B cell (primary cell): ENCODE measurements at regions not wholly inside any gene's neighbourhood (a gene's known extent, or its start where the extent isn't known, plus 50 kb on each side); places are given as distances from the start of the nearest gene placed in this dataset.

Experiments
- ATAC-seq: fragments of 200-7000 bp; cut with Tn5 transposase; one replicate; pipeline ENCODE4 v1.10.0; 2021; ENCODE audit warnings: low read depth, mild to moderate bottlenecking, moderate number of reproducible peaks, moderate library complexity
- CTCF ChIA-PET: fragments of 350-600 bp; sonication (Branson Sonifier 250); formaldehyde crosslinking; loops from one replicate; lab custom pipeline; 2021; ENCODE audit warnings: antibody characterized with exemption, inconsistent platforms; lab: Charles Lee
- POLR2A ChIA-PET: fragments of 350-600 bp; sonication (Branson Sonifier 250); formaldehyde crosslinking; loops from one replicate; lab custom pipeline; 2021; ENCODE audit warnings: antibody characterized with exemption; lab: Charles Lee
- DNase-seq: peaks from one replicate; pipeline ENCODE4 v3.0.0; 2013
- H2AFZ ChIP-seq: 2 replicates; pipeline ENCODE4 v1.6.1; 2012; ENCODE audit warnings: mild to moderate bottlenecking, low read depth, low read length; ENCODE audit not compliant: insufficient read depth, poor library complexity, severe bottlenecking
- H3K27ac ChIP-seq, 2 donors: 1 replicate in 1 of 2; 2 replicates in 1 of 2; pipeline ENCODE4 v1.5.1; 2012 to 2013; ENCODE audit warnings: low read length in 2 of 2, mild to moderate bottlenecking in 2 of 2, moderate library complexity in 1 of 2
- H3K27me3 ChIP-seq, 4 experiments: fragments of 200-600 bp in 1 of 4; sonication (generic) in 1 of 4; replicated peaks in 1 of 4; 1 replicate in 2 of 4; 2 replicates in 2 of 4; pipeline versions ENCODE4 v1.6.1 to v1.7.0; 2013 to 2016; ENCODE audit warnings: low read length in 3 of 4, mild to moderate bottlenecking in 2 of 4, mixed read lengths in 1 of 4, moderate library complexity in 1 of 4; ENCODE audit not compliant: insufficient read depth in 4 of 4, control insufficient read depth in 3 of 4; ENCODE audit errors: control extremely low read depth in 1 of 4
- H3K36me3 ChIP-seq, 2 experiments: replicated peaks in 1 of 2; 1 replicate in 1 of 2; 2 replicates in 1 of 2; pipeline versions ENCODE4 v1.6.1 to v1.7.1; 2013; ENCODE audit warnings: low read length in 1 of 2; ENCODE audit not compliant: insufficient read depth in 2 of 2, control insufficient read depth in 1 of 2; ENCODE audit errors: control extremely low read depth in 1 of 2, extremely low read depth in 1 of 2
- H3K4me1 ChIP-seq, 2 donors: fragments of 200-600 bp in 1 of 2; sonication (generic) in 1 of 2; 1 replicate in 1 of 2; 2 replicates in 1 of 2; pipeline versions ENCODE4 v1.5.1 to v1.6.1; 2013 to 2017; ENCODE audit warnings: low read length in 2 of 2; ENCODE audit not compliant: control insufficient read depth in 2 of 2, insufficient read depth in 2 of 2
- H3K4me2 ChIP-seq: replicated peaks from 2 replicates; pipeline ENCODE3; 2012; ENCODE audit warnings: mild to moderate bottlenecking, low read depth, low read length; ENCODE audit not compliant: poor library complexity, severe bottlenecking
- H3K4me3 ChIP-seq, 5 experiments: fragments of 200-600 bp in 1 of 5; sonication (generic) in 1 of 5; 1 replicate in 3 of 5; 2 replicates in 2 of 5; pipeline versions ENCODE4 v1.5.1 to v1.7.0; 2011 to 2016; ENCODE audit warnings: low read length in 4 of 5, mild to moderate bottlenecking in 4 of 5, low read depth in 2 of 5, control low read depth in 1 of 5, moderate library complexity in 1 of 5; ENCODE audit not compliant: insufficient read depth in 1 of 5; ENCODE audit errors: control extremely low read depth in 1 of 5, extremely low read depth in 1 of 5
- H3K79me2 ChIP-seq: fragments of 200-600 bp; sonication (generic); one replicate; pipeline ENCODE4 v1.6.0; 2016; ENCODE audit warnings: low read length; ENCODE audit not compliant: control insufficient read depth, insufficient read depth
- H3K9ac ChIP-seq: fragments of 200-600 bp; sonication (generic); 2 replicates; pipeline ENCODE4 v1.6.1; 2017; ENCODE audit warnings: mild to moderate bottlenecking, low read length, moderate library complexity
- H3K9me3 ChIP-seq, 3 donors: one replicate each; pipeline versions ENCODE4 v1.6.1 to v1.7.1; 2013; ENCODE audit warnings: low read length in 2 of 3; ENCODE audit not compliant: control insufficient read depth in 2 of 3, insufficient read depth in 1 of 3; ENCODE audit errors: control extremely low read depth in 1 of 3
- H4K20me1 ChIP-seq: 2 replicates; pipeline ENCODE4 v1.6.0; 2012; ENCODE audit warnings: mild to moderate bottlenecking, low read length; ENCODE audit not compliant: insufficient read depth, control insufficient read depth, poor library complexity, severe bottlenecking
- H3K27ac Mint-ChIP-seq: one replicate; pipeline ENCODE4 v1.8.0; 2021; ENCODE audit warnings: mixed read lengths
- H3K27me3 Mint-ChIP-seq: one replicate; pipeline ENCODE4 v1.8.0; 2021; ENCODE audit warnings: mixed read lengths
- H3K4me1 Mint-ChIP-seq: one replicate; pipeline ENCODE4 v1.8.0; 2021; ENCODE audit warnings: mixed read lengths
- H3K4me3 Mint-ChIP-seq: one replicate; pipeline ENCODE4 v1.8.0; 2021; ENCODE audit warnings: mixed read lengths
- H3K9me3 Mint-ChIP-seq: one replicate; pipeline ENCODE4 v1.8.0; 2022; ENCODE audit warnings: mixed read lengths; ENCODE audit not compliant: insufficient read depth
- CTCF ChIP-seq: fragments of 200-600 bp; IDR thresholded peaks from one replicate; pipeline ENCODE4 v1.8.0; 2022; ENCODE audit warnings: antibody characterized with exemption, mild to moderate bottlenecking
- EZH2 ChIP-seq: IDR thresholded peaks from 2 replicates; pipeline ENCODE4 v1.6.1; 2012; ENCODE audit warnings: borderline replicate concordance, low read depth, mild to moderate bottlenecking, moderate library complexity, low read length; ENCODE audit not compliant: insufficient read depth, poor library complexity, severe bottlenecking
- WGBS: methylation state at CpG from one replicate; pipeline ENCODE4 v1.1.5; 2013; ENCODE audit warnings: missing lambda C conversion rate; ENCODE audit not compliant: insufficient coverage; 5-methylcytosine and 5-hydroxymethylcytosine counted together
- intact Hi-C: fragments of 100-400 bp; cut with micrococcal nuclease; formaldehyde crosslinking; loops from one replicate; pipeline ENCODE4 v1.10.0; 2022

GRCh38 chr4:31114816-31115215 is 394.6 kb downstream of the PCDH7 start:
- Mint-ChIP-seq H3K27me3 (no peaks in the 10 kb centered on the region), H3K9me3 (no peaks in the 10 kb centered on the region), H3K27ac (no peak overlapping the region), H3K4me3 (no peak overlapping the region), H3K4me1 (no peaks in the 10 kb centered on the region)
- no peak overlapping the region for H3K9ac ChIP-seq
- no peak overlapping the region for H2AFZ ChIP-seq
- no CpG with 5 or more reads among the region's 6 CpGs for WGBS
- H3K4me2 ChIP-seq, result no peak overlapping the region
- TF ChIP-seq EZH2 (no peak), CTCF (no peak)
- H3K4me3 ChIP-seq, result no peak overlapping the region
- no peaks in the 10 kb centered on the region for H3K4me1 ChIP-seq
- ATAC-seq (no peak), DNase-seq (no peak)
- ChIA-PET POLR2A (no interaction called here), CTCF (no interaction called here)
- no peaks in the 10 kb centered on the region for H3K79me2 ChIP-seq
- no peaks in the 10 kb centered on the region for H3K27me3 ChIP-seq
- H3K36me3 ChIP-seq, result no peaks in the 10 kb centered on the region
- intact Hi-C loops, result no loop called here
- no peaks in the 10 kb centered on the region for H4K20me1 ChIP-seq
- peaks cover 0 to 5% (median 0%) of the 10 kb centered on the region in 3 donors for H3K9me3 ChIP-seq
- H3K27ac ChIP-seq, result no peak overlapping the region

- TF ChIP-seq CTCF (no peak), EZH2 (no peak)
- Mint-ChIP-seq H3K4me3 (no peak overlapping the region), H3K9me3 (peaks cover under 1% of the 10 kb centered on the region), H3K27me3 (no peaks in the 10 kb centered on the region), H3K27ac (no peak overlapping the region), H3K4me1 (no peaks in the 10 kb centered on the region)
- Histone ChIP-seq H3K79me2 (no peaks in the 10 kb centered on the region), H3K9me3 (no peaks in the 10 kb centered on the region), H3K9ac (no peak overlapping the region), H3K27me3 (no peaks in the 10 kb centered on the region), H3K36me3 (no peaks in the 10 kb centered on the region), H3K27ac (no peak overlapping the region), H2AFZ (no peak overlapping the region), H3K4me1 (no peaks in the 10 kb centered on the region), H3K4me2 (no peak overlapping the region), H3K4me3 (no peak overlapping the region), H4K20me1 (no peaks in the 10 kb centered on the region)
- CTCF ChIA-PET, result no interaction called here
- DNase-seq (no peak), ATAC-seq (no peak)
- intact Hi-C loops, result no loop called here
- POLR2A ChIA-PET, result no interaction called here
- 95% methylated on average over 3 of the region's 7 CpGs for WGBS
These were observed 403.9 kb downstream of the PCDH7 start for GRCh38 chr4:31124008-31124585.
